SJSA1 (cell line): ENCODE measurements at regions not wholly inside any gene's neighbourhood (a gene's known extent, or its start where the extent isn't known, plus 50 kb on each side); places are given as distances from the start of the nearest gene placed in this dataset.

Experiments
- DNase-seq, 2 experiments: peaks; one replicate each; pipeline ENCODE4 v3.0.0-alpha.2; 2015 to 2020; ENCODE audit warnings: low spot score in 2 of 2, low read depth in 1 of 2
- H3K27ac ChIP-seq: fragments of 250-450 bp; sonication (Bioruptor Pico); 2 replicates; pipeline ENCODE4 v1.5.1; 2020; ENCODE audit warnings: mild to moderate bottlenecking, moderate library complexity
- H3K27me3 ChIP-seq: fragments of 250-450 bp; sonication (Bioruptor Pico); replicated peaks from 2 replicates; pipeline ENCODE4 v1.5.1; 2020; ENCODE audit warnings: mild to moderate bottlenecking, moderate library complexity
- H3K36me3 ChIP-seq: fragments of 250-450 bp; sonication (Bioruptor Pico); 2 replicates; pipeline ENCODE4 v1.5.1; 2020; ENCODE audit warnings: mild to moderate bottlenecking
- H3K4me1 ChIP-seq: fragments of 250-450 bp; sonication (Bioruptor Pico); replicated peaks from 2 replicates; pipeline ENCODE4 v1.6.1; 2021; ENCODE audit warnings: mild to moderate bottlenecking
- H3K4me3 ChIP-seq: fragments of 250-450 bp; sonication (Bioruptor Pico); 2 replicates; pipeline ENCODE4 v1.5.1; 2020; ENCODE audit warnings: mild to moderate bottlenecking
- H3K9me3 ChIP-seq: fragments of 250-450 bp; sonication (Bioruptor Pico); replicated peaks from 2 replicates; pipeline ENCODE4 v1.5.1; 2020; ENCODE audit warnings: mild to moderate bottlenecking

DNA sequence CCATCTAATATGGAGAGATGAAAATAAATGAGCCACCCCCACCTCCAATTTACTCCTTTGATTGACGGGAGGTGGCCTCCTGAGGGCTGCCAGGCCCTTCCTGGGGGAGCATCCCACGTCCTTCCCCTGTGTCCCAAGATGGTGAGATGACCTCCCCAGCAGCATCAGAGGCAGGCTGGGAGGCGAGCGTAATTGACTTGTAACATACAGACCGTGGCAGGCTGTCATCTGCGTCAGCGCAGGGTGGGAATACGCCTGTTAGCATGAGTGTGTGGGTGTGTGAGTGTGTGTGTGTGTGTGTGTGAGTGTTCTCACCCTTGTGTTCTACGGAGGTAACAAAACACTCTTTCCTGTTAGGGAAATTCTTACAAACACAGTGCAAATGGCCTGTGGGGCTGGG is 156.9 kb upstream of the CIBAR2 start:
- DNase-seq = no peak
- Histone ChIP-seq H3K9me3 (no peaks in the 10 kb centered on the region), H3K4me3 (no peak overlapping the region), H3K4me1 (no peaks in the 10 kb centered on the region), H3K27ac (no peak overlapping the region), H3K36me3 (no peaks in the 10 kb centered on the region), H3K27me3 (no peaks in the 10 kb centered on the region)

DNA sequence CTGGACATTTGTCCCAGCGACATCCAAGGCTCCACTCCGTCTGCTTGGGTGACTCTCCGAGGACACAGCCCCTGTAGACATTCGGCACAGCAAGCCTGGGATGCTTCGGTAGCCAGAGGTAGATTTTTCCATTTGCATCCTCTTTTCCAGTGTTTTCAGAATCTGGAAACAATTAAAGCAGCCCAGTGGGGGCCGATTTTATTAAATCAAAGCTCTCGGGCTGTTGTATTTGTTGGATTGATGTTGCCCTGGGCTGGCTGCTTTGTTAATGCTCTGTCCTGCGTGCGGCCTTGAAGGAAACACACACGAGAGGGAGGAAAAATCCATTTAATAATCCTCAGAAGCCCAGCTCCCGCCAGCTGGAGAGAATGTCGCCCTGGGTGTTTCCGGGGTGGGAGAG is 158.1 kb upstream of the CIBAR2 start:
- Histone ChIP-seq H3K4me1 (peaks cover under 1% of the 10 kb centered on the region; the same call in 1 of the 2 replicates), H3K27me3 (no peaks in the 10 kb centered on the region), H3K27ac (no peak overlapping the region), H3K36me3 (no peaks in the 10 kb centered on the region), H3K9me3 (no peaks in the 10 kb centered on the region), H3K4me3 (no peak overlapping the region)
- no peak for DNase-seq

DNA sequence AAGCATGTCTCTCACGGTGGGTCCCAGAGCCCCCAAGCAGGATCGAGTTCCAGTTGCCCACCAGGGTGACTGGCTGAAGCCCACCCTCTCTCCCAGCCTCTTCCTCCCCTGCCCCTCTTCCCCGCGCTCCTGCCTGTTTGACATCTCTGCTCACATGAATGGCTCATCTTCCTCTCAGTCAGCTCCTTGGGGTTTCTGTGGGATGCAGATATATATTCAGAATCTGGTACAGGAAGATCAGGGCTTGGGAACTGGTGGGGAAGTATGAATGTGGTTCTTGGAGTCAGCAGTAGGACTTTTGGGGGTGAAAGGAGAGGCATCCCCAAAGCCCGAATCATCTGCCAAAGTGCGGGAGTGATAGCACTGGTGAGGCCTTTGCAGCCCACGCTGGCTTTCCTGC is 158.9 kb upstream of the CIBAR2 start:
- Histone ChIP-seq H3K27me3 (no peaks in the 10 kb centered on the region), H3K9me3 (no peaks in the 10 kb centered on the region), H3K4me3 (no peak overlapping the region), H3K36me3 (no peaks in the 10 kb centered on the region), H3K27ac (no peak overlapping the region), H3K4me1 (peaks cover 8% of the 10 kb centered on the region)
- DNase-seq = no peak

DNA sequence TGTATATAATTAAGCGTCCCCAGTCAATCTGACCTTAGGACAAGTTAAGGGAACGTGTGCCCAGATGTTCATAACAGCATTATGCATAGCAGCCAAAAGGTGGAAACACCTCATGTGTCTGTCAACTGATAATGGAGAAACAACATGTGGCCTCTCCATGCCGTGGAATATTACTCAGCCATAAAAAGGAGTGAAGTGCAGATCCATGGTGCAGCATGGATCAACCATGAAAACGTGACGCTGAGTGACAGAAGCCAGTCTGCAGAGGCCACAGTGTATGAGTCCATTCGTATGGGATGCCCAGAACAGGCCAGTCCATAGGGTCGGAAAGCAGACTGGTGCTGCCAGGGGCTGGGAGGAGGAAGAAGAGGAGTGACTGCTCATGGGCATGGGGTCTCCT is 161.0 kb upstream of the CIBAR2 start:
- H3K27ac ChIP-seq = no peak overlapping the region
- H3K27me3 ChIP-seq = no peaks in the 10 kb centered on the region

DNA sequence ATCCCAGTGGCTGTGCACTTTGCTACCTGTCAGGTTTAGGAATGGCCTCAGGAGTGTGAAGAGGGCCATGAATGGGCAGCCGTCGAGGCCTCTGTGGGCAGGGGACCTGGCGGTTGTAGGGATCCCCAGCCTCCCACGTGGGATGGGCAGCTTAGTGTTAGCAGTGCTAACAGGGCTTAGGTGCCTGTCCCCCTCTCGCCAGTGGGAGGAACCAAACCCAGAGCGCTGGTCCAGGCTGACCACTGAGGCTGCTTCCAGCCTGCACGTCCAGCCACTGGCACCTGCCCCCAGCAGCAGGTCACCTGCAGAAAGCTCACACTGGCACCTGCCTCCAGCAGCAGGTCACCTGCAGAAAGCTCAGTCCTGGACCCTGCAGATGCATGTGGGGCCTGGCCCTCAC is 162.2 kb upstream of the CIBAR2 start:
- no peaks in the 10 kb centered on the region for H3K27me3 ChIP-seq
- no peaks in the 10 kb centered on the region for H3K9me3 ChIP-seq
- peaks cover 8% of the 10 kb centered on the region for H3K4me1 ChIP-seq
- no peak overlapping the region for H3K27ac ChIP-seq
- no peaks in the 10 kb centered on the region for H3K36me3 ChIP-seq
- H3K4me3 ChIP-seq = no peak overlapping the region
- DNase-seq = no peak

More for the DNA sequence above, 161.0 kb upstream of the CIBAR2 start:
- Histone ChIP-seq H3K4me1 (peaks cover 8% of the 10 kb centered on the region), H3K36me3 (no peaks in the 10 kb centered on the region), H3K4me3 (no peak overlapping the region), H3K9me3 (no peaks in the 10 kb centered on the region)
- DNase-seq = no peak

DNA sequence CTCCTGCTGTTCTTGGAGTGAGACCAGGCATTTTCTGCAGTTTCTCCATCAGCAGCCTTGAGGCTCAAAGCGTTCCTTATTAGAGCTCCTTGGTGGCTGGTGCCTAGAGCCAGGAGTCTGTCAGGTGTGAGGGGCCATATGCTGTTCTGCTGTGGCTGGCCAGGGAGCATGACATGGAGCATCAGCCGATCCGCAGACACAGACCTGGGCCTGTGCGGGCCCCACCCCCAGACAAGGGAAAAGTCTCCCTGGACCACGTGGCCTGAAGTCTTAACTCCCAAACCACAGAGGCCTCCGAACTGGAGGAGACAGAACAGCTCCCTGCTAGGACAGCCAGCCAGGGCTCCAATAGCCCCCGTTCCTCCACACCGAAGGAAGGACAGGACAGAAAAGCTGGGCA is 162.7 kb upstream of the CIBAR2 start:
- H3K4me1 ChIP-seq = peaks cover 8% of the 10 kb centered on the region
- no peaks in the 10 kb centered on the region for H3K9me3 ChIP-seq
- no peak overlapping the region for H3K4me3 ChIP-seq
- H3K36me3 ChIP-seq = no peaks in the 10 kb centered on the region
- H3K27ac ChIP-seq = no peak overlapping the region
- DNase-seq = no peak
- H3K27me3 ChIP-seq = no peaks in the 10 kb centered on the region

DNA sequence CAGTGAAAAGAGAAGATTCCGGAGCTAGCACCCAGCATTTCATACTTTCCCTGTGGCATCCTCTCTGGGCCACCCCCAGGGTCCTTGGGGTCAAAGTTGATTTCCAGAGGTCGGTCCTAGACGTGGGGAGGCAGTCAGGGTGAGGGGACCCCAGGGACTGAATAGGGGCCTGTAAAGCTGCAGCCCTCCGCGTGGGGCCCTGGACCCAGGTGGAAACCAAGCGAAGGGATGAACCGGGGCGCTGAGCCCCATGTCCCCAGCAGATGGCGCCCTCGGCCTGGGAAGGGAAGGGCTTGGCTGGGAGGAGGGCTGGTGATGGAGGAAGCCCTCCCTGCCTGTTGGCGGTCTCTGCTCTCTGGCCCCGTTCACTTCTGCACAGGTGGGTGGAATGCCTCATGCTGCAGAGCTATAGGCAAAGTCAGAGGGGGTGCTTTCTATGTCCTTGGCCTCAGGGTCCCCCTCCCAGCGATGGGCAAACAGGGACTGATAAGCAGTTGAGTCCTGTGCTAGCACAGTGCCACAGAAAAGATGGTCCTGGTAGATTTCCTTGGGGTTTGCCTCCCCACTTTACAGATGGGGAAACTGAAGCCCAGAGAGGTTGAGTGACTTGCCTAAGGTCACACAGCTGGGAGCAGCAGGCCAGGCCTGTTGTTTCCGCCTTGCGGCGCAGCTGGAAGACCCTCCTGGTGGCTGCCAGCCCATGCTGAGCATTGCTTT is 163.4 kb upstream of the CIBAR2 start:
- no peak overlapping the region for H3K27ac ChIP-seq
- peaks cover 8% of the 10 kb centered on the region for H3K4me1 ChIP-seq
- H3K4me3 ChIP-seq = no peak overlapping the region
- peak; percentile 67 to 77 for DNase-seq
- no peaks in the 10 kb centered on the region for H3K9me3 ChIP-seq
- H3K27me3 ChIP-seq = no peaks in the 10 kb centered on the region
- H3K36me3 ChIP-seq = no peaks in the 10 kb centered on the region

DNA sequence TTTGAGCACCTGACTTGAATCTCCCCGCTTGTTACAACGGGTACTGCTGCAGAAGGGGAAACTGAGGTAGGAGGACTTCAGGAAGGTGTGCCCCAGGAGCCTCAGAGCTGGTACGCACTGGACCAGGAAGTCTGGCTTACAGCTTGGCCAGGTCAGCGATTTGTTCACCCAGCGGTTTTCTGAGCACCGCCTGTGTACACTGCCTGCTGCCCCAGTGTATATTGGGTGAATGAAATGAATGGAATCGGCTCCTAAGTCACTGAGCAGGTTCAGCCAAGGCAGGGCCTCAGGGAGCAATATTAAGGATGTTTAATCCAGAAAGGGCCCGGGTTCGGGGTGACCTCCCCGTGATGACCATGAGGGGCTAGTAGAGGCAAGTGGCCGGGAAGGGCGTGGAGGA is 164.0 kb upstream of the CIBAR2 start:
- no peaks in the 10 kb centered on the region for H3K27me3 ChIP-seq
- H3K4me3 ChIP-seq = no peak overlapping the region
- no peak overlapping the region for H3K27ac ChIP-seq
- no peak for DNase-seq
- H3K9me3 ChIP-seq = no peaks in the 10 kb centered on the region
- H3K4me1 ChIP-seq = peaks cover 8% of the 10 kb centered on the region
- no peaks in the 10 kb centered on the region for H3K36me3 ChIP-seq

DNA sequence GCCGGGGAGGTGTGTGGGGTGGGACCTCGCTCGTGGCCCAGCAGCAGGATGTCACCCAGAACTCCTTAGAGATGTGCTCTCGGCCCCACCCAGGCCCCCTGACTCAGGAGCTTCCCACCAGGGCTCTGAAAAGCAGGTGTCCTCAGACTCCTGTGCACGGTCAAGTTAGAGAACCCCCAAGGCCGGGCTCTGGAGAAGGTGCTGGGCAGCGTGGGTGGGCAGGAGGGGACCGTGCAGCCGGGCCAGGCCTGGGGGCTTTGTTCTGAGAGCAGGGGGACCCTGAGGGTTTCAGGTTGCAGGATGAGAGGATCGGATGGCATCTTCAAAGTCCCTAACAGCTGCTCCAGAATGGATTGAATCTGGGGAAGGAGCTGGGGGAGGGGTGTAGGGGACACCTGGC is 164.4 kb upstream of the CIBAR2 start:
- H3K27me3 ChIP-seq = no peaks in the 10 kb centered on the region
- DNase-seq = no peak
- H3K4me3 ChIP-seq = no peak overlapping the region
- H3K36me3 ChIP-seq = no peaks in the 10 kb centered on the region
- no peak overlapping the region for H3K27ac ChIP-seq
- H3K4me1 ChIP-seq = peaks cover 8% of the 10 kb centered on the region
- no peaks in the 10 kb centered on the region for H3K9me3 ChIP-seq

DNA sequence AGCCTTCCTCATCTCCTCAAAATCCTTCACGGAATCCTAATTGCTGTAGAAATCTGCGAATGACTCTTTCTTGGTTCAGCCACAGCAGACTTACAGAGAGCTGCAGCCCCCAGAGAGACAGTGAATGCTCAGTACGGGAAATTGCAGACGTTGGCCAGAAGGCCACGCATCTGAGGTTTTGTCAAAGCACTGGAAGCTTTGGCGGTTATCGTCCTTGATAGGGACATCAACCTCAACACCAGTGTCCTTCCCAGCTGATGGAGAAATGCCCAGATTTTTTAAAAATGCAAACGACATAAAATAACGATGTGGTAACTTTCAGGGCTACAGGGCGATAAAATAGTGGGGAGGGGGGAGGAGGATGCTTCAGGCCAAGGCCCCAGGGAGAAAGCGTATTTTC is 166.6 kb upstream of the CIBAR2 start:
- Histone ChIP-seq H3K36me3 (no peaks in the 10 kb centered on the region; the same call in 1 of the 2 replicates), H3K27ac (no peak overlapping the region), H3K4me1 (peaks cover 8% of the 10 kb centered on the region), H3K4me3 (no peak overlapping the region), H3K9me3 (no peaks in the 10 kb centered on the region), H3K27me3 (no peaks in the 10 kb centered on the region)
- no peak for DNase-seq

DNA sequence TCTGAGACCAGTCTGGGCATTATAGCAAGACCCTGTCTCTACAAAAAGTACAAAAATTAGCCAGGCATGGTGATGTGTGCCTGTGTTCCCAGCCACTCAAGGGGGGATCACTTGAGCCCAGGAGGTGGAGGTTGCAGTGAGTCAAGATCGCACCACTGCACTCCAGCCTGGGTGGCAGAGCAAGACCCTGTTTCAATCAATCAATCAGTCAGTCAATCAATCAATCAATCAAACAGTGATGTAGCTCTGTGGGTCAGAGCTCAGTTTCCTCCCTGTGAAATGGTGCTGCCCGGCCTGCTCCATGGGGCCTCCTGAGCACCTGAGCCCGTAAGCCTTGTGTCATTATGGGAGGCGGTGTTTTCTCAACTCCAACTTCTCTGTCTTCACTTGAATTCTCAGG is 167.1 kb upstream of the CIBAR2 start:
- H3K36me3 ChIP-seq = no peaks in the 10 kb centered on the region; the same call in 1 of the 2 replicates
- no peak overlapping the region for H3K4me3 ChIP-seq
- no peak for DNase-seq
- no peaks in the 10 kb centered on the region for H3K27me3 ChIP-seq
- H3K27ac ChIP-seq = no peak overlapping the region
- H3K9me3 ChIP-seq = no peaks in the 10 kb centered on the region
- peaks cover 8% of the 10 kb centered on the region for H3K4me1 ChIP-seq

DNA sequence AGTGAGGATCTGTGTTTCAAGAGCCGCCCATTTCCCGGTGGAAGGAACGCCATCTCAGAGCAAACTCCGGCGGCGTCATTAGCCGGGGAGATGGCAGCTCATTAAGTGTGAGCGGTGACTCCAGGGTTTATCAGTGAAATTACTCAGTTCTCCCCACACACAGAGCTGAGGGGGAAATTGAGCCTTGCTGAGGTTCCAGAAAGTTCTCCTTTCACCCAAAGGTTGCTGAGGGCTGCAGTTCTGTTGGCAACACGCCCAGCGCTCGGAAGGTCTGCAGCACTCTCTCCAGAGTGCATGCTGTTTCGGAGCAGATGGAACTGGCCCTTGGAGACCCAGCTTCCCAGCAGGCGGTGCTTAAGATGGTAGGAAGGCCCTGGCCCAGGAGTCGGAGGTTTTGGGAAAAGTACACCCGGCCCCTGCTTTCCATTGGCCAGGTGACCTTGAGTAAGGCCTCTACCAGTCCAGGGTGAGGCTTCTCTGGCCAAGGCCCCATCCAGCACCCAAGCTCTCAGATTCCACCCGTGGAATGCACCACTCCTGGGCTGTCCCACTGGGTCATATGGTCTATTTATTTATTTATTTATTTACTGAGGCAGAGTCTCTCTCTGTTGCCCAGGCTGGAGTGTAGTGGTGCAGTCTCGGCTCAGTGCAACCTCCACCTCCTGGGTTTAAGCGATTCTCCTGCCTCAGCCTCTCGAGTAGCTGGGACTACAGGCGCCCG is 167.7 kb upstream of the CIBAR2 start:
- peaks cover 8% of the 10 kb centered on the region for H3K4me1 ChIP-seq
- no peaks in the 10 kb centered on the region for H3K27me3 ChIP-seq
- DNase-seq = no peak

DNA sequence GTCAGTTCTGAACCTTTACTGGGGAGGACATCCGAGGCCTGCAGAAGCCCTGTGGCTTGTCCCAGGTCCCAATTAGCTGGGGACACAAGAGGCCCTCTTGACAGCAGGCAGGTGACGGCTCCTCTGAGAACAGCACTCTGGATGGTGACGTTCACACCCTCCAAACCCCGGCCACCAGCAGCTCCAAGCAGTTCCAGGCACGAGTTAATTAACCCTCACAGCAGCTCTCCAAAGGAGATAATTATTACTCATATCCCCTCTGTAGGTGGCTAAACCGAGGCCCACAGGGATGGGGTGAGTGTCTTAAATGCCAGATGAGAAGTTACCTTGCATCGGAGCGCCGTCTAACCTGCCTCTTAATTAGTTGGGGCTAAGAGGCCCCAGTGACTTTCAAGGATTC is 168.9 kb upstream of the CIBAR2 start:
- H3K4me3 ChIP-seq = no peak overlapping the region
- no peak overlapping the region for H3K27ac ChIP-seq
- DNase-seq = no peak
- H3K27me3 ChIP-seq = no peaks in the 10 kb centered on the region
- H3K36me3 ChIP-seq = peaks cover 3% of the 10 kb centered on the region; the same call in 1 of the 2 replicates
- peaks cover 6% of the 10 kb centered on the region for H3K4me1 ChIP-seq
- no peaks in the 10 kb centered on the region for H3K9me3 ChIP-seq

More for the DNA sequence above, 167.7 kb upstream of the CIBAR2 start:
- Histone ChIP-seq H3K27ac (no peak overlapping the region), H3K36me3 (no peaks in the 10 kb centered on the region; the same call in 1 of the 2 replicates), H3K9me3 (no peaks in the 10 kb centered on the region), H3K4me3 (no peak overlapping the region)

DNA sequence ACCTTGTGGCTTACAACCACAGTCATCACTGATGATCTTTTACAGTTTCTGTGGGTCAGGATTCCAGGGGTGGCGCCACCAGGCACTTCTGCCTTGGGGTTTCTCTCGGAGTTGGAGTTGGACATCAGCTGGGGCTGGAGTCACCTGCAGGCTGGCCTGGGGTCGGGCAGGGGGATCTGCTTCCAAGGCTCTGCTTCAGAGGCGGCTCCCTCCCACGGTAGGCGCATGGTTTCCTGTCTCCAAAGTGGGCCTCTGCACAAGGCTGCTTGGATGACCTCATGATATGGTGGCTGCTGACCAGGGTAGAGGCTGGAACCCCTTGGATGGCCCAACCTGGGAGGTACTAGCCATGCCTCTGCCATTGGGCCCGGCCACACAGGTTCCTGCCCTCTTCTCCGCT is 170.6 kb upstream of the CIBAR2 start:
- Histone ChIP-seq H3K9me3 (no peaks in the 10 kb centered on the region), H3K27me3 (no peaks in the 10 kb centered on the region), H3K36me3 (peaks cover 3% of the 10 kb centered on the region; the same call in 1 of the 2 replicates), H3K4me3 (no peak overlapping the region), H3K27ac (no peak overlapping the region), H3K4me1 (peaks cover 22% of the 10 kb centered on the region)
- no peak for DNase-seq
